ENCODE measurements at regions not wholly inside any gene's neighbourhood (a gene's known extent, or its start where the extent isn't known, plus 50 kb on each side); places are given as distances from the start of the nearest gene placed in this dataset.

GRCh38 chr5:54611290-54611951 lies 93.9 kb downstream of the SNX18 start:
- DNase-seq (ENCODE audit: low spot score): no peak

- no peak for DNase-seq (ENCODE audit: low spot score)
Observed at GRCh38 chr5:54610197-54610944, 92.8 kb downstream of the SNX18 start.

- DNase-seq (ENCODE audit: low spot score): no peak
Observed at GRCh38 chr5:54608423-54609085, 91.0 kb downstream of the SNX18 start.

GRCh38 chr5:54607006-54607405 lies 89.4 kb downstream of the SNX18 start:
- DNase-seq (ENCODE audit: low spot score): no peak

GRCh38 chr5:54603372-54603771 lies 85.8 kb downstream of the SNX18 start:
- no peak for DNase-seq (ENCODE audit: low spot score)

- no peak for DNase-seq (ENCODE audit: low spot score)
Observed at GRCh38 chr5:54602475-54602874, 84.9 kb downstream of the SNX18 start.

- no peak for DNase-seq (ENCODE audit: low spot score)
Observed at GRCh38 chr5:54601411-54602230, 84.1 kb downstream of the SNX18 start.
